ENCODE measurements at regions not wholly inside any gene's neighbourhood (a gene's known extent, or its start where the extent isn't known, plus 50 kb on each side); places are given as distances from the start of the nearest gene placed in this dataset.

DNA sequence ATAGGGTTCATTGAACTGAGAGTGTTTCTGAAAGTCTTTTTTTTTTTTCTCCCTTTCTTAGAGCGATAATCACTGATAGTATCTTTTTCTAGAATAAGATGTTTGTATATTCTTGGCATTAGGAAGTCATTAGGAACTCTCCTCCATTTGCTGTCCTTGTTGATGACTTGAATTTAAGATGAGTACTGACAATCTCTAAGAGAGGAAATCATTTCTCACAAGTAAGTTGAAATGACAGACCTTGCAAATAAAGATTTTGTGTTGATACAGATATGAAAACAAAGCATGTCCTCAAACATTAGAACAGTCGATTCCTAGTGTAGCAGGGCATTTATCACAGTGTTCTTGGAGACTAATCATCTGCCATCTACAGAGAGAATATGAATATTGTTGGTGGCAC lies 458.4 kb upstream of the SYT1 start (continued):
- TF ChIP-seq, protein P1, sequence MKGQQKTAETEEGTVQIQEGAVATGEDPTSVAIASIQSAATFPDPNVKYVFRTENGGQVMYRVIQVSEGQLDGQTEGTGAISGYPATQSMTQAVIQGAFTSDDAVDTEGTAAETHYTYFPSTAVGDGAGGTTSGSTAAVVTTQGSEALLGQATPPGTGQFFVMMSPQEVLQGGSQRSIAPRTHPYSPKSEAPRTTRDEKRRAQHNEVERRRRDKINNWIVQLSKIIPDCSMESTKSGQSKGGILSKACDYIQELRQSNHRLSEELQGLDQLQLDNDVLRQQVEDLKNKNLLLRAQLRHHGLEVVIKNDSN (IDR thresholded peaks at IDR 0.05; ENCODE audit: borderline replicate concordance, low read depth), result no peak
- TF ChIP-seq TEAD4 (IDR thresholded peaks at IDR 0.05; ENCODE audit: borderline replicate concordance, insufficient read depth) (no peak), EP300 (IDR thresholded peaks at IDR 0.05; ENCODE audit: borderline replicate concordance in 1 of 2, low read depth in 1 of 2, low read length in 1 of 2) (peak in 1 of 2 experiments; percentile 46; a peak in 1 of 4 replicates), TCF12 (IDR thresholded peaks at IDR 0.05) (peak; percentile 50), FOSL2 (IDR thresholded peaks at IDR 0.05; ENCODE audit: borderline replicate concordance, low read depth) (no peak), RFX5 (IDR thresholded peaks at IDR 0.05; ENCODE audit: low read length) (no peak), RXRA (IDR thresholded peaks at IDR 0.05; ENCODE audit: borderline replicate concordance, low read depth) (no peak), POLR2AphosphoS5 (IDR thresholded peaks at IDR 0.05; ENCODE audit: low read depth, low read length) (no peak), RCOR1 (IDR thresholded peaks at IDR 0.05; ENCODE audit: low read length) (no peak), FOXM1 (IDR thresholded peaks at IDR 0.05; ENCODE audit: low read depth) (no peak), TAF1 (IDR thresholded peaks at IDR 0.05; ENCODE audit: borderline replicate concordance, low read depth, low read length) (no peak), CHD2 (IDR thresholded peaks at IDR 0.05; ENCODE audit: low read length, partially characterized antibody) (no peak), FOXJ3 (CRISPR knock-in tag; IDR thresholded peaks at IDR 0.05) (no peak), JUND (IDR thresholded peaks at IDR 0.05) (peak; percentile 20; the same call in 1 of the 2 replicates), EZH2phosphoT487 (IDR thresholded peaks at IDR 0.05; ENCODE audit: borderline replicate concordance, low read depth) (no peak), NRF1 (IDR thresholded peaks at IDR 0.05; ENCODE audit: low read depth, low read length) (no peak)

DNA sequence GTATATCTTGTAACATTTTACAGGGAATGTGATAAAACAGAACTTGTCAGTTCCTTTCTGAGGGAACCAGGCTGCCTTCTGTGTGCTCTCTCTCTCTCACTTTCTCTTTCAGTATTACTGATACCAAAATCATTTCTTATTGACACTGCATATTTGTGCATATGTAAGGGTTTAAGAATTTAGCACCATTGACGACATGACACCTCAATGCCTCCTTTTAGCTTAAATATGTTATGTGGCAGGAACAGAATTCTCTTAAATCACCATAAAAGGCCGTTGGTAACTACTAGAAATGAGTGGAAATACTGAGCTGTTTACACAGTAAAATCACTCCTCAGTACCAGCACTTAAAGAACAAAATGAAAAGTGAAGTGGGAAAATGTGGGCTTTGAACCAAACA lies 457.7 kb upstream of the SYT1 start:
- Histone ChIP-seq H3K27me3 (ENCODE audit: insufficient read depth) (no peaks in the 10 kb centered on the region), H3K4me2 (no peak overlapping the region), H3K9ac (no peak overlapping the region), H4K20me1 (ENCODE audit: insufficient read depth) (no peaks in the 10 kb centered on the region), H3K9me3 (no peaks in the 10 kb centered on the region), H3F3A (replicated peaks; ENCODE audit: insufficient read depth) (peaks cover 22% of the 10 kb centered on the region), H3K4me3 (ENCODE audit: low read depth in 2 of 2, low read length in 1 of 2) (no peak overlapping the region), H3K79me2 (ENCODE audit: insufficient read depth) (no peaks in the 10 kb centered on the region), H3K27ac (ENCODE audit: low read depth in 2 of 2, low read length in 1 of 2) (peak overlapping the region in 1 of 2 experiments; percentile 39; a peak in 2 of 4 replicates), H3K4me1 (ENCODE audit: control insufficient read depth in 1 of 2, insufficient read depth in 2 of 2, low read depth in 1 of 2, low read length in 1 of 2) (no peaks in the 10 kb centered on the region; a peak in 2 of 4 replicates), H3K9me2 (no peaks in the 10 kb centered on the region), H3K36me3 (replicated peaks in 1 of 2; ENCODE audit: control insufficient read depth in 1 of 2, insufficient read depth in 2 of 2, low read length in 1 of 2) (no peaks in the 10 kb centered on the region), H2AFZ (ENCODE audit: low read depth) (no peak overlapping the region)
- ChIA-PET CTCF (interaction anchor here (0.7 kb wide), 1 partner anchor 1473 kb away, joined by 3 read pairs; no protein-coding TSS in a partner anchor), POLR2A (interaction anchor here (1.4 kb wide), 1 partner anchor 14 kb away, joined by 3 read pairs; no protein-coding TSS in a partner anchor)
- no peak for DNase-seq
- 79% methylated on average over 2 of the region's 2 CpGs for WGBS (ENCODE audit: low lambda C conversion rate)
- no peak for TF ChIP-seq RFX5 (IDR thresholded peaks at IDR 0.05; ENCODE audit: low read length)
- TF ChIP-seq ELF1 (IDR thresholded peaks at IDR 0.05), result no peak
- TF ChIP-seq TAF1 (IDR thresholded peaks at IDR 0.05; ENCODE audit: borderline replicate concordance, low read depth, low read length), result no peak
- TF ChIP-seq, protein P2, sequence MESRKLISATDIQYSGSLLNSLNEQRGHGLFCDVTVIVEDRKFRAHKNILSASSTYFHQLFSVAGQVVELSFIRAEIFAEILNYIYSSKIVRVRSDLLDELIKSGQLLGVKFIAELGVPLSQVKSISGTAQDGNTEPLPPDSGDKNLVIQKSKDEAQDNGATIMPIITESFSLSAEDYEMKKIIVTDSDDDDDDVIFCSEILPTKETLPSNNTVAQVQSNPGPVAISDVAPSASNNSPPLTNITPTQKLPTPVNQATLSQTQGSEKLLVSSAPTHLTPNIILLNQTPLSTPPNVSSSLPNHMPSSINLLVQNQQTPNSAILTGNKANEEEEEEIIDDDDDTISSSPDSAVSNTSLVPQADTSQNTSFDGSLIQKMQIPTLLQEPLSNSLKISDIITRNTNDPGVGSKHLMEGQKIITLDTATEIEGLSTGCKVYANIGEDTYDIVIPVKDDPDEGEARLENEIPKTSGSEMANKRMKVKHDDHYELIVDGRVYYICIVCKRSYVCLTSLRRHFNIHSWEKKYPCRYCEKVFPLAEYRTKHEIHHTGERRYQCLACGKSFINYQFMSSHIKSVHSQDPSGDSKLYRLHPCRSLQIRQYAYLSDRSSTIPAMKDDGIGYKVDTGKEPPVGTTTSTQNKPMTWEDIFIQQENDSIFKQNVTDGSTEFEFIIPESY (IDR thresholded peaks at IDR 0.05; ENCODE audit: borderline replicate concordance, low read depth), result no peak
- no peak for TF ChIP-seq FOXM1 (IDR thresholded peaks at IDR 0.05; ENCODE audit: low read depth)
- TF ChIP-seq GABPA (IDR thresholded peaks at IDR 0.05; ENCODE audit: low read depth), result no peak
- TF ChIP-seq, protein P3, sequence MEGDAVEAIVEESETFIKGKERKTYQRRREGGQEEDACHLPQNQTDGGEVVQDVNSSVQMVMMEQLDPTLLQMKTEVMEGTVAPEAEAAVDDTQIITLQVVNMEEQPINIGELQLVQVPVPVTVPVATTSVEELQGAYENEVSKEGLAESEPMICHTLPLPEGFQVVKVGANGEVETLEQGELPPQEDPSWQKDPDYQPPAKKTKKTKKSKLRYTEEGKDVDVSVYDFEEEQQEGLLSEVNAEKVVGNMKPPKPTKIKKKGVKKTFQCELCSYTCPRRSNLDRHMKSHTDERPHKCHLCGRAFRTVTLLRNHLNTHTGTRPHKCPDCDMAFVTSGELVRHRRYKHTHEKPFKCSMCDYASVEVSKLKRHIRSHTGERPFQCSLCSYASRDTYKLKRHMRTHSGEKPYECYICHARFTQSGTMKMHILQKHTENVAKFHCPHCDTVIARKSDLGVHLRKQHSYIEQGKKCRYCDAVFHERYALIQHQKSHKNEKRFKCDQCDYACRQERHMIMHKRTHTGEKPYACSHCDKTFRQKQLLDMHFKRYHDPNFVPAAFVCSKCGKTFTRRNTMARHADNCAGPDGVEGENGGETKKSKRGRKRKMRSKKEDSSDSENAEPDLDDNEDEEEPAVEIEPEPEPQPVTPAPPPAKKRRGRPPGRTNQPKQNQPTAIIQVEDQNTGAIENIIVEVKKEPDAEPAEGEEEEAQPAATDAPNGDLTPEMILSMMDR (IDR thresholded peaks at IDR 0.05), result no peak
